ENCODE measurements at regions not wholly inside any gene's neighbourhood (a gene's known extent, or its start where the extent isn't known, plus 50 kb on each side); places are given as distances from the start of the nearest gene placed in this dataset.

- DNase-seq = no peak
Observed at GRCh38 chr6:167710363-167710920, 116.3 kb upstream of the AFDN start.

DNA sequence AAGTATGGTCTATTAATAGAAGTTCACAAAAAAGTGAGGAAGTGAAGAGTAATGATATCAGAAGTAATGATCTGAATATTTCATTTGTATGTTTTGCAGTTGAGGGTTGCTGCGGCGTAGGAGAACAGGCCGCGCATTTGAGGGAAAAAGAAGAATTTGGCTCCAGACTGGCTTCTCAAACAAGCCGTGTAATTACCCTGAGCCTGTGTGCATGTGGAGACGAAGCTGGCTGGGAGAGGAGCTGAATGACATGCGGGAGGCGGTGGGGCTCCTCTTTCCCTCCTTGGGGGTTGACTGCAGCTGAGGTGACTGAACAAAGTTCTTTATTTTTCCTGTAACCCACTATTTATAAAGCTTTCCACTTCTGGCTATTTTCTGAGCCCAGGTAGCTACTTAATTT, 115.5 kb upstream of the AFDN start:
- DNase-seq = no peak

GRCh38 chr6:167711768-167712730, 114.7 kb upstream of the AFDN start:
- peak in 1 of 2 donors; percentile 0 for DNase-seq

GRCh38 chr6:167712731-167713475, 113.8 kb upstream of the AFDN start:
- peak in 1 of 2 donors; percentile 11 for DNase-seq

DNA sequence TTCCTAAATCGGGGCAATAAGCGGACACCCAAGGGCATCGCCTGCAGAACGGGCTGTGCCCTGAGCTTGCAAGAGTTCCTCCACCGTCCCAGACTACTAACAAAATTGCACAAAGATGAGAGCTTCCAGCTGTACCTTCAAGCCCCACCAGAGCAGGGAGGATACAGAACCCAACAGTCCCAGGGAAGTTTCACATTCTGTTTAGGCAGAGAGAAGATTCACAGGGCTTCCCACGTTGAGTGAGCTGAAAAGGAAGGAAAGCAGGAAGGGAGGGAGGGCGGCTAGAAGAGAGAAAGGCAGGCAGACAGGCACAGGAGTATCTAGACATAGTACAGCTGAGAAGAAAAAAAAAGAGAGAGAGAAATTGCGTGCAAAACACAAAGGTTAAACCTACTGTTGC, 112.6 kb upstream of the AFDN start:
- DNase-seq = no peak

DNA sequence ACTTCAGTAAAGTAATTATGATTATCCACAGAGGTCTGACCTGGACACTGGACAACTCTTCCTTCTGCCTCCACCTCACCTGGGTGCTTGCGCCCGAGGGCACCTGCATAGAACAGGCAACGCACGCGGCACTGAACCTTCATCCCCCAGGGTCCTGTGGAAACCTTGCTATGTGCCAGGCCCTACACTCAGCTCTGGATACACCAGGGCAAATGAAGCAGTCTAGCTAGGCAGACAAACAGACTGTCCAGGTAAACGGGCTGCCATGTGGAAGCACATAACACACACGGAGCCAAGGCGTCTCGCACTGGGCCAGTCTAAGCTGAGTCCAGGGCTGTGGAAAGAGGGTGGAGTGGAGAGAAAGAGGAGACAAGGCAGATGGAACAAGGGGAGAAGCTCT, 109.3 kb upstream of the AFDN start:
- peak in 1 of 2 donors; percentile 11 for DNase-seq

GRCh38 chr6:167717867-167718266, 108.8 kb upstream of the AFDN start:
- peak in 1 of 2 donors; percentile 1 for DNase-seq

GRCh38 chr6:167719920-167720319, 106.8 kb upstream of the AFDN start:
- DNase-seq = peak in 1 of 2 donors; percentile 10

GRCh38 chr6:167720456-167721285, 106.0 kb upstream of the AFDN start:
- DNase-seq = peak in 1 of 2 donors; percentile 12

DNA sequence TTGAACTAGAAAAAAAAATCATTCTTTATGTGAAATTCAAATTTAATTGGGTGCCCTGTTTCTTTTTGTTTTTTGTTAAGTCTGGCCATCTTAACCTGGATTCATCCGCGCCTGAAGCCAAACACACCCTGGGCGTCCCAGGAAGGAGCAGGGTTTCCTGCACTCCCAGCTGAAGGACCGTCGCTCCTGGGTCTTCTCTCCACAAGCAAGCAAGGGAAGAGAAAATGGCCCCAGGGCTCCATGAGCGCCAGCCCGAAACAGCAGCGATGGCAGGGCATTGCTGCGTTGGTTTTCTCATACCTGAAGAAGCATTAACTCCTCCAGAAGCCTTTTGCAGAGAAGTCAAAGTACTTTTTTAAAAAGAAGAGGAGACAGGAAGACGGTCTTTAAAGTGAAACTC, 105.4 kb upstream of the AFDN start:
- peak in 1 of 2 donors; percentile 1 for DNase-seq

DNA sequence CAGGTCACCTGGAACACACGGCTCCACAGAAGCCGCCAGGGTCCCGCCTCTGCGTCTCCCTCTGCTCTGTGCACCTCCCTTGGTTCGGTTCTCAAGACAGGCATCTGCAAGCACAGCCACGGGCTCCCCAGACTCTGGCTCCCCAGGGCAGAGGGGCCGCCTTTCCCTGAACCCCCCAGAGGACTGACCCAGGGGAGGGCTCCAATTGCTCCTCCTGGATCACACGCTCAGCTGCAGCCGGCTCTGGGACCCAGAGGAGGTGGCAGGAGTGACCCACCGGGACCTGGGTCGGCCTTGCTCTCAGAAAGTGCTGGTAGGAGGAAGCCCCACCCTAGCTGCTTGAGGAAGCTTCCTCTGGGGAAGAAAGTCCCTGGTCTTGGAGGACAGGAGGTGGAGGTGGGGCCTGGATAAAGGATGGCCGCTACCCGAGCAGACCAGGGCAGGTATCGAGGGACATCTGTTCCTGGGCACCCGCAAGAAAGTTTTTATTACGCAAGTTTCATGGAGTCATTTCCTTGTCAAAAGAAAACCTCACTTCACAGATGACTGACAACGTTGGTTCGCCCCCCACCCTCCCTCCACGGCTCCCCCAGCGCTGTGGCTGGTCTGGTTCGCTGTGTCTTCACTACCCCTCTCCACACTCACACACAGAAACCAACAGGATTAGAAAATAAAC, 103.9 kb upstream of the AFDN start:
- peak in 1 of 2 donors; percentile 6 for DNase-seq

DNA sequence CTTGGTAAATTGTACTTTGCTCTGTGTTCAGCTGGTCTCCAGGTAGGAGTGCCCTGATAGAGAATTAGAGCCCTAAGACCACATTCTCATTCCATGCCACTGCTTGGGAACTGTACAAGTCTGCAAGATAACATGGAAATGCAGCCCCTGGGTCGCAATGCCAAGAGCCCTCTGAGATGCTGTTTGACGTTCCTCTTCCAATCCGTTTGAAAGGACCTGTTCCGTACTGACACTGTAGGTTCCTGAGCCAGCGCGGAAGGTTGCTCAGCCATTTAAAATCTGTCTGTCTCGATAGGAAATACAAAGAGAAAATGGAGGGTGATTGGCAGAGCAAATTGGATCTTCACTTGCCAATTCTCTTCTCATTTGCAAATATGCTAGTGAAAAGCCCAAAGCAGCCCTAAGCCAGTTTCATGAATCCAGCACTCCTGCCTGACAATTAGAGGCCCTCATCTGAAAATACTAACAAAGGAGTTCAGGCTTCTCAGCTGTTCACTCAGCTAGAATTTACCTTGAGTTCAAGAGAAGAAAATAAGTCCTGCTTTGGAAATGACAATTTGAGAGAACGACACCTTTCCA, 100.6 kb upstream of the AFDN start:
- peak in 1 of 2 donors; percentile 0 for DNase-seq

DNA sequence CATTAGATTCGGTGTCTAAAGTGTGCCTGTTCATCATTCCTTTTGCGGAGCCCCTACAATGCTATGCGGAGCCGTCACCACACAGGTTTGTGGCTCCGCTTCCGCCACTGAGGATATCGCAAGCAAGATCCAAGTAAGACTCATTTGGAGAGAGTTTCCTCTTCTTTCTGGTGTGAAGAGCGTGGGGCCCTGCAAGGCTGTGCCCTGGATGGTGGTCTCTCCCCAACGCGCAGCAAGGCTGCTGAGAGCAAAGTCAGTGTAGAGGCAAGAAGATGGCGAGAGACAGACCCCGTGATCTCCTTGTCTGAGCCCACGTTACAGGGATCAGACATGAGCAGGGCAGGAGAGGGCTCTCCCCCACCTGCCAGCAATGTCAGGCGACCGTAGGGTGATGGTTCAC, 96.3 kb upstream of the AFDN start:
- DNase-seq = no peak

GRCh38 chr6:167731216-167731615, 95.5 kb upstream of the AFDN start:
- DNase-seq = no peak

- DNase-seq = no peak
Observed at GRCh38 chr6:167731731-167732422, 94.8 kb upstream of the AFDN start.

DNA sequence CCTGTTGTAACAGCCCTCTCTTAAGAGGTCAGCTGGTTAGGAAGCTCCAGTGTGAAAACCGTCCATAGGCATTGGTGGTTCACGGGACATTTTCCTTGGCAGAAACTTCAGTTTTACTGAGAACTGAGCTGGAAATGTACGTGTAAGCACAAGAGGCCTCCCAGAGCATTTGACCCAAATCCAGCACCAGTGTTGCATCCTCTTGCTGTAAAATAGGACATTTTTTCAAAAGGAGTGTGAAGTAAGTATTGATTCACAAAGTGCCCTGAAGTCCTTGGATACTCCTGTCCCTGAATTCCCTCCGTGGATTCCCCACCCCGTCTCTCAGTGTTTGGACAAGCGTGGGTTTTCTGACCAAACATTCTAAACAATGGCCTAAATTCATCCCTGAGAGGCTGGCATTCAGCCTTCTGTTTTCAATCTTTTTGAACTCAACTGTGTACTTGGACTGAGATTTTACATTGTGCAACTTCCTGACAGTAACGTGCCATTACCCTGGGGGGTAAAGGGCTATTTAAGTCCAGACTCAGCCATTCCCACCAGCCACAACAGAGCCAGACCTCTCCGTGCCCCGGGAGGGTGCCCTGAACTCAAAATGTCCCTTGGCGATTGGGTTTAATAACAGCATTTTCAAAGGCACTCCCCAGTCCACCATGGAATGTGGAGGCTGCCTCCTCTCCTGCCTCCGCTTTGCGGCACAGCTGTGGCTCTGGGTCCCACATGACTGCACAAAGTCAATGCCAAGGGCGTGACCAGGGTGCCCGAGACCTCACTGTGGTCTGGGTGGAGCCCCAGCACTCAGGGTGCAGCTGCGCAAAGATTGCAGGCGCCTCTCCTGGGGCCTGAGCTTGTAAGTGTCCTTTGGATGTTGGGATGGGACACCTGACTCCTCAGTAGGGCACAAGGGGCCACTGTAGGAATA, 92.7 kb upstream of the AFDN start:
- DNase-seq = no peak

GRCh38 chr6:167734662-167735083, 92.0 kb upstream of the AFDN start:
- DNase-seq = no peak

DNA sequence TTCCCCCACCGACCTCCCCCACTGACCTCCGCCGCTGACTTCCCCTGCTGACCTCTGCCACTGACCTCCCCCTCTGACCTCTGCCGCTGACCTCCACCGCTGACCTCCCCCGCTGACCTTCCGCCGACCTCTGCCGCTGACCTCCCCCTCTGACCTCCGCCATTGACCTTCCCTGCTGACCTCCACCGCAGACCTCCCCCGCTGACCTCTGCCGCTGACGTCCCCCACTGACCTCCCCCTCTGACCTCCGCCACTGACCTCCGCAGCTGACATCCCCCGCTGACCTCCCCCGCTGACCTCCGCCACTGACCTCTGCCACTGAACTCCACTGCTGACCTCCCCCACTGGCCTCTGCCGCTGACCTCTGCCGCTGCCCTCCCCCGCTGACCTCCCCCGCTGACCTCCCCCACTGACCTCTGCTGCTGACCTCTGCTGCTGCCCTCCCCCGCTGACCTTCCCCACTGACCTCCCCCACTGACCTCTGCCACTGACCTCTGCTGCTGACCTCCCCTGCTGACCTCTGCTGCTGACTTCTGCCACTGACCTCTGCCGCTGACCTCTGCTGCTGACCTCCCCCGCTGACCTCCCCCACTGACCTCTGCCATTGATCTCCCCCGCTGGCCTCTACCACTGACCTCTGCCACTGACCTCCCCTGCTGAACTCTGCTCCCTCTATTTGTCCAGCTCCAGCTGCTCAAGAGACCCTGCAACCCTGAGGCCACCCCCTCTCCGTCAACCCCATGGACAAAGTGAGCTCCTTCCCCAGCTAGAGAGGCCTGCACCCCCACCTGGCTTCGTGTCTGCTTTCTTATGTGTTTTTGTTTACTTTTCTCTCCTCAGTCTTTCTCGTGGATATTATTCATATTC, 91.4 kb upstream of the AFDN start:
- DNase-seq = no peak

DNA sequence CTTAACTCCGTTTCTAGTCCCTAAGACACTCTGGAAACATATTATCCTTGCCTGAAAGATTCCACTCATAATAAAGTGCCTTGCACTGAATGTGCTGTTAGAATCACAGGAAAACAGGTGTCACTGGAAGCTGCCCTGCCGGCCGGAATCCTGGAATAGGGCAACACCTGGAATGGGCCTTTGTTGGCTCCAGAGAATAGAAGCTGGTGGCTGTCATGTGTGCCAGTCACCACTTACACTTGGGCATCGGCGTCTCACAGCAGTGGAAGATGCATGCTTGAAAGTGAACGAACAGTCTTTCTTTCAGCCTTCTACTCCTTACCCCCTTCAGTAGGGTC, 90.8 kb upstream of the AFDN start:
- DNase-seq = no peak
